ENCODE measurements at regions not wholly inside any gene's neighbourhood (a gene's known extent, or its start where the extent isn't known, plus 50 kb on each side); places are given as distances from the start of the nearest gene placed in this dataset.
"Not testable (repeated sequence)": the region's sequence is repeated elsewhere in the genome, so short reads cannot be mapped to it uniquely, and the experiment has no call there.

GRCh38 chr15:62902821-62903220 is 139.7 kb upstream of the TPM1 start:
- DNase-seq = no peak

DNA sequence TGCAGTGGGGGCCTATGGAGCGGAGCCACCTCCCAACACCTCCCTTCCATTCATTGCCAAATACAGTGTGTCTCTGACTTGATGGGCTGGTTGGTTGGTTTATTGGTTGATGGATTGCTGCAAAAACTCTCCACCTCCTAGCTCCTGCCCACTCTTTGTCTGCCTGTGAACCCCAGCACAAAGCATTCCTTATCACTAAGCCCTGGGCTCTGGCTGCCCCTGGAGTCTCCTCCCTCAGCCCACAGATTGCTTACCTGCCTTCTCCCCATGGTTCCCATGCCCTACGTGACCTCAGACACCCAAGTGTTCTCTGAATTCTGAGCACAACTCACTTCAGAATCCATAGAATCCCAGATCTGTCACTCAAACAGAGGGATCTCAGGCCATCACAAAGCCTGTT is 139.1 kb upstream of the TPM1 start:
- no peak for DNase-seq

DNA sequence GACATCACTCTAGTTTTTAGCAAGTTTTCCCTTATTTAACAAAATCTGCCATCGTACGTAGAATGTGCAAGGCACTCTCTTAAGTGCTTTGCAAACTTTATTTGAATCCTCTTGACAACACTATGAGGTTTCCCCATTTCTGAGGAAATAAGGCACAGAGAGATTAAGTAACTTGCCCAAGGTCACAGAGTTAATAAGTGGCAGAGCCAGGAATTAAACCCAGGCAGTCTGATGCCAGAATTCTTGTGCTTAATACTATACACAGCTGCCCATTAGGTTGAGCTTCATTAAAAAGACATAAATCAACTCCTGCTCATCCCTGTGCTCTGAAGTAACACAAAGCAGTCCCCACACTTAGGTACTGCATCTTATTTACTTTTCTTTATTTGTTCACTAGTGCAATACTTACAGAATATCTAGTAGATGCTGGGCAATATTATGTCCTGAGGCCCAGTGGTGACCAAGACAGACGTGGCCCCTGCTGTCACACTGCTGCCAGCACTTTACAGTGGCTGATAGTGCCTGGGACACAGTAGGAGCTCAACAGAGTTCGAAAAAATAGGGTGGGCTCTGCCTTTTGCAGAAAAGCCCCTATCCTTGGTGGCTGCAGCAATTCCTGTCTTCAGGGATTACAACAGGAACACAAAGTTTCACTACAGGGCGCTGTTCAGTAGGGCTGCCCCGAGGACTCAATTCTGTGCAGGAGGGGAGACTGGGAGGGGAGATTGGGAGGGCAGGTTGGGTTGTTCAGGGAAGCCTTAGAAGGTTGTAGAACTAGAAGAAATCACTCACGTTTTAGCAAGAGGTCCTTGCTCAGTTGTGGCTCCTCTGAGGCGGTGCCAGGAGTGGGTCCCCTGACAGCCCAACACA is 138.3 kb upstream of the TPM1 start:
- no peak for DNase-seq

GRCh38 chr15:62906627-62907026 is 135.9 kb upstream of the TPM1 start:
- no peak for DNase-seq

- no peak for DNase-seq
These were observed 135.3 kb upstream of the TPM1 start for GRCh38 chr15:62907275-62907674.

GRCh38 chr15:62908341-62908740 is 134.2 kb upstream of the TPM1 start:
- not testable (repeated sequence) for DNase-seq

GRCh38 chr15:62909257-62909656 is 133.3 kb upstream of the TPM1 start:
- DNase-seq = no peak

DNA sequence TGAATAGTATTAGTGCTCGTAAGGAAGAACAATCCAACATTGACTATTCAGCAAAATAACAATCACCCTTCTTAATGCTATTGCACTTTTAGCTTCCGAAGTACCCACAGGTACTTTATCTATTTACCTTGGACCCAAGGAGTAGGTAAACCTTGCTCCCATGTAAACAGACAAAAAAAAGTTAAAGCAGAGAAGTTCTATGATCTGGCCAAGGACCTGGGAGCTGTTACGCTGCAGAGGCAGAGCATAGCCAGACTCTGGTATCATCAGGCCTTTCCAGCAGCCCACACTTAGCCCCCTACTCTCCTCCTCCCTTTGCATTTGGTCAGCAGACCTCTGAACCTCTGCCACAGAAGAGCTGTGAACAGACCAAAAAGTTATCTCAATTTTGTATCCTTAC is 130.3 kb upstream of the TPM1 start:
- no peak for DNase-seq

GRCh38 chr15:62912808-62913207 is 129.7 kb upstream of the TPM1 start:
- DNase-seq = no peak

DNA sequence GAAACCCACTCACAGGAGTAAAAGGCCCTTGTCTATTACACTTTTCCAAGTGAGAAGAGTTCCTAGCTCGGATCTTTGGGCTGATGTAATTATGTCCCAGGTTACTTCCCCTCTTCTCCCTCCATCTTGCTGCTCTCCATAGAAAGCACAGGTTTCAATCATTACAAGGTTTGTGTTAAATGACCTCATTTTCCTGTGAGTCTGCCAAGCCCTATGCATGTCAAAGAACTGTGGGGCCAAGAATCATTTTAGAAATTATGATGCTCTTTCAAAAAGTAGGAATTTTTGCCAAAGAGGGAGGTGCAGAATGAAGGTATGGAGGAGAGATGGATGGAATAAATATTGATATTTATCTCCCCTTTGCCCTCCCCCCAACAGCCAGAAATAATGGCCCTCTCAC is 129.3 kb upstream of the TPM1 start:
- no peak for DNase-seq

- no peak for DNase-seq
These were observed 128.0 kb upstream of the TPM1 start for GRCh38 chr15:62914461-62915079.

GRCh38 chr15:62920682-62921502 is 121.7 kb upstream of the TPM1 start:
- no peak for DNase-seq

DNA sequence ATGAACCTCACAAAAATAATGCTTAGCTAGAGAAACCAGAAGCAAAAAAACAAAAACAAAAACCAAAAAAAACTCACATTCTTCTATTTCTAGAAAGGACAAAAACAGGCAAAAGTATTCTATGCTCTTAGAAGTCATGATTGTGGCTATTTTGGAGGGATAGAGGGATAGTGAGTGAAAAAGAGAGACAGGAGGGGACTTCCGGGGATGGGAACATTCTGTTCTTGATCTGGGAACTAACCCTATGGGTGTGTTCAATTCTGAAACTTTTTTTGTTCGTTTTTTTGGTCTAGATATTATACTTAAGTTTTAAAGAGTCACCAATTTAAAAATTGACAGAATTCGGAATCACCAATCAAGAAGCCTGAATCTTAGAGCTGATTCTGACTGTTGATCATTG is 120.0 kb upstream of the TPM1 start:
- DNase-seq = no peak

DNA sequence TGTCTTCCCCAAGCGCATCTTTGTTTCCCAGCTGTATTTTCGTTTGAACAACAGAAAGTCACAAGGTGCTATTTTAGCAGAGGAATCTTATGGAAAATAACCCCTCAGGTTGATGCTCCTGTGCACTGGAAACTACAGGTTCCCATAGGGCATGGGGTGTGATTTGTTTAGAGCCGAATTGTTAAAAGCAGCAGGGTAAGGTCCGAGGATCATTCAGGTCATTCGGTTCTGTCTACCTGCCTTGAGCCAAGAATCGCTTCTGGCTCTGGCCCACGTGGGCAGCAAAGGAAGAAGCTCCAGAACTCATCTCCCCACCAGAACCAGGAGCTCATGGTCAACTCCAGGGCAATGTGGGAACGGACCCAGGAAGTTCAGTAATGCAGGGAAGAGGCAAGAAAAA is 116.7 kb upstream of the TPM1 start:
- no peak for DNase-seq

- no peak for DNase-seq
These were observed 115.4 kb upstream of the TPM1 start for GRCh38 chr15:62927196-62927595.

DNA sequence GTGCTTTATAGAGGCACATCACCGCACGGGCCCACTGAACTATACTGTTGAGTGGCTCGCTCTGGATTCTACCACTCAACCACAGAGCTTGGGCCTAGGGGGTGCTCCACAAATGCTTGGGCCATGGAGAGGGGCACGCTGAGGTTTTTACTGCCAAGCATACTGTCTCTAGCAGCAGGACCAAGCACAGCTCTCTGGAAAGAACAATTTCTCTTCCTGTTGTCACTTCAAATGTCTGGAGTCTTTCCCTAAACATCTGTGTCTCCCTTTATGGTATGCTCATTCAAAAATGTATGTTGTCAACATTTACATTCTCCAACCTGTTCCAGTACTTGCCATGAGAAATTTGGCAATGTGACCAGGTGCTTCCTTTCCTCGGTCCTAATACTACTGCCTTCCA is 114.7 kb upstream of the TPM1 start:
- DNase-seq = no peak

GRCh38 chr15:62928242-62928999 is 114.1 kb upstream of the TPM1 start:
- no peak for DNase-seq

DNA sequence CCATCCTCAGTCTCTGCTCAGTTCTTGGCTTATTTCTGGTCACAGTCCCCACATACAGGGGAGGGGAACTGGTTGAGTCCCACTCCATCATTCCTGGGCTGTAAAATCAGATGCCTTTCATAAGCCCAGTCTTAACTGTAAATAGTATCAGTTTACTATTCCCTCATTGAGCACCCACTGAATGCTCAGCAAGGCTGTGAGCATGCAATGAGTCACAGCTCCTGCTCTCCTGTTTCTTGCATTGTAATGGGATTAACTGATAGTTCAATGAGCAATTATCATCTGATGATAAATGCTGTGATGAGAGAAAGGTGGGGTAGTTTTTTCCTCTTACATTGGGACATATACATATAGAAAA is 113.6 kb upstream of the TPM1 start:
- no peak for DNase-seq

DNA sequence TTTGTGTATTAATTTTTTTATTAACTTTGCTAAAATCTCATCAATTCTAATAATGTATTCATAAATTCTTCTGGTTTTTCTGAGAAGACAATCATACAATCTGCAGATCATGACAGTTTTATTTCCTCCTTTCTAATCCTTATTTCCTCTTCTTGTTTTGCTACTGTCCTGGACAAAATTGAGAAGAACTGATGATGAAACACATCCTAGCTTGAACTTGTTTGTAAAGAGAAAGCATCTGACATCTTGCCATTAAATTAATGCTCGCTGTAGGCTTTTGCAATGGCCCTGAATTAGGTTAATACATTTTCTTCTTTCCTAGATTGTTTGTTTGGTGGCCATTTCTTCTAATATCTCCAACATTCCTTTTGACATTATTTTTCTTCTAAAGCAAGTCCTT is 110.9 kb upstream of the TPM1 start:
- DNase-seq = no peak

DNA sequence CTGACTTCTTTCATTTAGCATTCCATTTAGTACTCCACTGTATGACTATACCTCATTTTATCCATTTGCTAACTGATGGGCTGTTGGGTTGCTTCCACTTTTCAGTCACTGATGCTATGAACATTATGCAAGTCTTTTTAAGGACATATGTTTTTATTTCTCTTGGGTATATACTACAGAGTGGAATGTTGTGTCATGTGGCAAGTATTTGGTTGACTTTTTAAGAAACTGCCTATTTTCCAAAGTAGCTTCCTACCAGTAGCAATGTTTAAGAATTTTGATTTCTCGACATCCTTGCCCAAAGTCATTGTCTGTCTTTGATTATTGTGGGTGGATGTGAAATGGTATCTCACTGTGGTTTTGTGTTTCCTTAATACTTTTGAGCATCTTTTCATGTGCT is 110.1 kb upstream of the TPM1 start:
- DNase-seq = no peak

DNA sequence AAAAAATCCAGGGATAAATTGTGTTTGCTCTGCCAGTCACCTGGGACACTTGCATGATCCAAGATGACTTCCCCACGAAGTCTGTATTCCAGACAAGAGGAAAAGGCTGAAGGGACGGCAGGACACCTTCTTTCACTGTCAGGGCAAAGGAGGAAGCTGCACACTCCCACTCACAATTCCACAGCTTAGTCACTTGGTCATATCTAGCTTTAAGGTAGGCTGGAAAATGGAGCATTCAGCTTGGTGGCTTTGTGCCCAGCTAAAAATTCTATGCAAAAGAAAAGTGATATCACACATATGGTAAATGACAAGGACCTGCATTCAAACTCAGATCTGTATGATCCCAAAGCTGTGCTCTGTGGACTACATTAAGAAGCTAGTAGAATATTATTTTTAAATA is 109.2 kb upstream of the TPM1 start:
- DNase-seq = no peak

DNA sequence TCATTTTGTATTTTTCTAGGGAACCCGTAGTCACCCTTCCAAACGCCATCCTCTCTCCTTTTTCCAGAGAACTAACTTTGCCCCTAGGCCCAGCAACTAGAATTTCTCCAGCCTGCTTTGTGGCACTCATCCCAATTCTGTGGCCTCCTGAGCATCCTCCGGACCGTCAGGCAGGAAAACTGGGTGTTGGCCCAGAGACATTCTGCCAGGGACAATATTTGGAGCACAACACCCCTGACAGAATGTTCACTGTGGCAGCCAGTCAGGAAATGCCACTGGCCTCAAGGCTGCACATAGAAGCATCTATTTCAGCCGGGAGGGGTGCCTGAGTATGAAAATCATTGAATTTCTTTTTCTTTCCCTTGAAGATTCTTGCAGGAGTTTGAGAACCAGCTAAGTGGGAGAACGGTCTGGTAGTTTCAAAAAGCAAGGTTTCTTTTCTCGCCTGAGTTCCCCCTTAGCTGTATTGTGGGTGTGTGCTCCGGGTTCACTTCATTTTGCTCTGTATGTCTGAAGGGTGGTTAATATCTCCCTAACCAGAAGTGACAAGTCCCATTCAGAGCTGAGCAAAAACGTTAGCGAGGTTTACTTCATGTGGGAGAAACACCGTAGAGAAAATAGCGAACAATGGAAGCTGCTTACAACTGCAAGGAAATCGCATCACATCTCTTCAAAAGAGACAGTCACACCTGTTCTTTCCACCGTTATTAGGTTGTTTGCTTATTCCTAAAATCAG is 108.1 kb upstream of the TPM1 start:
- DNase-seq = no peak

Data from GDM1 (cell line).